ENCODE measurements at regions not wholly inside any gene's neighbourhood (a gene's known extent, or its start where the extent isn't known, plus 50 kb on each side); places are given as distances from the start of the nearest gene placed in this dataset.

GRCh38 chr4:99715286-99715685 lies 57.7 kb upstream of the C4orf54 start:
- Histone ChIP-seq H3K4ac (ENCODE audit: low read length) (no peak overlapping the region), H3K4me1 (ENCODE audit: control insufficient read depth in 2 of 2, insufficient read depth in 1 of 2, low read depth in 1 of 2, low read length in 2 of 2) (no peaks in the 10 kb centered on the region), H2BK120ac (ENCODE audit: low read depth, low read length) (no peak overlapping the region), H4K8ac (ENCODE audit: low read depth, low read length) (no peak overlapping the region), H3K4me2 (ENCODE audit: insufficient read depth, low read length, poor library complexity, severe bottlenecking) (no peak overlapping the region), H3K79me1 (ENCODE audit: low read depth, low read length) (no peaks in the 10 kb centered on the region), H2BK5ac (ENCODE audit: low read length) (no peak overlapping the region), H3K27ac (replicated peaks; ENCODE audit: low read length) (no peak overlapping the region), H3K14ac (ENCODE audit: low read length) (no peak overlapping the region), H3K9me3 (replicated peaks in 1 of 2; ENCODE audit: control insufficient read depth in 2 of 2, insufficient read depth in 1 of 2, low read depth in 1 of 2, low read length in 2 of 2) (no peaks in the 10 kb centered on the region), H2AK5ac (ENCODE audit: low read depth, low read length) (no peak overlapping the region), H4K91ac (ENCODE audit: low read depth, low read length, poor library complexity) (no peak overlapping the region), H3K36me3 (replicated peaks in 1 of 2; ENCODE audit: control insufficient read depth in 2 of 2, insufficient read depth in 2 of 2, low read length in 2 of 2) (no peaks in the 10 kb centered on the region), H3K18ac (ENCODE audit: low read length) (no peak overlapping the region), H2AFZ (ENCODE audit: low read length) (no peak overlapping the region), H3K9ac (ENCODE audit: low read depth, low read length, poor library complexity) (no peak overlapping the region), H3K23ac (ENCODE audit: low read depth, low read length, poor library complexity) (no peak overlapping the region), H3K27me3 (ENCODE audit: control insufficient read depth in 3 of 3, insufficient read depth in 3 of 3, low read depth in 1 of 3, low read length in 3 of 3) (peaks cover 0 to 7% (median 0%) of the 10 kb centered on the region in 3 experiments), H2BK12ac (ENCODE audit: low read length) (no peak overlapping the region), H3K4me3 (ENCODE audit: low read length in 2 of 2) (no peak overlapping the region), H2BK15ac (ENCODE audit: low read length) (no peak overlapping the region)
- DNase-seq (ENCODE audit: low spot score) = no peak

- H3K4me2 ChIP-seq (ENCODE audit: insufficient read depth, low read length, poor library complexity, severe bottlenecking) = no peak overlapping the region
- no peak overlapping the region for H2AFZ ChIP-seq (ENCODE audit: low read length)
- DNase-seq (ENCODE audit: low spot score) = no peak
- H3K4me3 ChIP-seq (ENCODE audit: low read length in 2 of 2) = no peak overlapping the region
- no peak overlapping the region for H2BK5ac ChIP-seq (ENCODE audit: low read length)
- no peak overlapping the region for H4K91ac ChIP-seq (ENCODE audit: low read depth, low read length, poor library complexity)
- no CpG with 5 or more reads among the region's 4 CpGs for WGBS, 2 donors (ENCODE audit: extremely low coverage in 2 of 2, insufficient read length in 2 of 2, insufficient replicate concordance in 1 of 2)
- no peak overlapping the region for H3K9ac ChIP-seq (ENCODE audit: low read depth, low read length, poor library complexity)
- no peak overlapping the region for H3K27ac ChIP-seq (replicated peaks; ENCODE audit: low read length)
- H3K18ac ChIP-seq (ENCODE audit: low read length) = no peak overlapping the region
- H3K4ac ChIP-seq (ENCODE audit: low read length) = no peak overlapping the region
- no peak overlapping the region for H3K14ac ChIP-seq (ENCODE audit: low read length)
- no peak overlapping the region for H4K8ac ChIP-seq (ENCODE audit: low read depth, low read length)
- H3K23ac ChIP-seq (ENCODE audit: low read depth, low read length, poor library complexity) = no peak overlapping the region
- peaks cover 0 to 7% (median 0%) of the 10 kb centered on the region in 3 experiments for H3K27me3 ChIP-seq (ENCODE audit: control insufficient read depth in 3 of 3, insufficient read depth in 3 of 3, low read depth in 1 of 3, low read length in 3 of 3)
- H2BK120ac ChIP-seq (ENCODE audit: low read depth, low read length) = no peak overlapping the region
- no peak overlapping the region for H2AK5ac ChIP-seq (ENCODE audit: low read depth, low read length)
- H3K36me3 ChIP-seq (replicated peaks in 1 of 2; ENCODE audit: control insufficient read depth in 2 of 2, insufficient read depth in 2 of 2, low read length in 2 of 2) = no peaks in the 10 kb centered on the region
- no peak overlapping the region for H2BK15ac ChIP-seq (ENCODE audit: low read length)
- H3K4me1 ChIP-seq (ENCODE audit: control insufficient read depth in 2 of 2, insufficient read depth in 1 of 2, low read depth in 1 of 2, low read length in 2 of 2) = no peaks in the 10 kb centered on the region
- no peaks in the 10 kb centered on the region for H3K79me1 ChIP-seq (ENCODE audit: low read depth, low read length)
- no peaks in the 10 kb centered on the region for H3K9me3 ChIP-seq (replicated peaks in 1 of 2; ENCODE audit: control insufficient read depth in 2 of 2, insufficient read depth in 1 of 2, low read depth in 1 of 2, low read length in 2 of 2)
- no peak overlapping the region for H2BK12ac ChIP-seq (ENCODE audit: low read length)
These were observed 56.6 kb upstream of the C4orf54 start for GRCh38 chr4:99714179-99714578.

GRCh38 chr4:99712530-99712929 lies 54.9 kb upstream of the C4orf54 start:
- Histone ChIP-seq H3K14ac (ENCODE audit: low read length) (no peak overlapping the region), H2BK15ac (ENCODE audit: low read length) (no peak overlapping the region), H3K4me3 (ENCODE audit: low read length in 2 of 2) (no peak overlapping the region), H3K18ac (ENCODE audit: low read length) (no peak overlapping the region), H3K4me1 (ENCODE audit: control insufficient read depth in 2 of 2, insufficient read depth in 1 of 2, low read depth in 1 of 2, low read length in 2 of 2) (no peaks in the 10 kb centered on the region), H3K27ac (replicated peaks; ENCODE audit: low read length) (no peak overlapping the region), H4K91ac (ENCODE audit: low read depth, low read length, poor library complexity) (no peak overlapping the region), H4K8ac (ENCODE audit: low read depth, low read length) (no peak overlapping the region), H3K4me2 (ENCODE audit: insufficient read depth, low read length, poor library complexity, severe bottlenecking) (no peak overlapping the region), H2BK120ac (ENCODE audit: low read depth, low read length) (no peak overlapping the region), H3K79me1 (ENCODE audit: low read depth, low read length) (no peaks in the 10 kb centered on the region), H3K27me3 (ENCODE audit: control insufficient read depth in 3 of 3, insufficient read depth in 3 of 3, low read depth in 1 of 3, low read length in 3 of 3) (peaks cover 0 to 7% (median 0%) of the 10 kb centered on the region in 3 experiments), H2AFZ (ENCODE audit: low read length) (no peak overlapping the region), H3K9me3 (replicated peaks in 1 of 2; ENCODE audit: control insufficient read depth in 2 of 2, insufficient read depth in 1 of 2, low read depth in 1 of 2, low read length in 2 of 2) (no peaks in the 10 kb centered on the region), H2BK12ac (ENCODE audit: low read length) (no peak overlapping the region), H3K9ac (ENCODE audit: low read depth, low read length, poor library complexity) (no peak overlapping the region), H3K23ac (ENCODE audit: low read depth, low read length, poor library complexity) (no peak overlapping the region), H2AK5ac (ENCODE audit: low read depth, low read length) (no peak overlapping the region), H3K4ac (ENCODE audit: low read length) (no peak overlapping the region), H2BK5ac (ENCODE audit: low read length) (no peak overlapping the region), H3K36me3 (replicated peaks in 1 of 2; ENCODE audit: control insufficient read depth in 2 of 2, insufficient read depth in 2 of 2, low read length in 2 of 2) (no peaks in the 10 kb centered on the region)
- no CpG with 5 or more reads among the region's 3 CpGs for WGBS, 2 donors (ENCODE audit: extremely low coverage in 2 of 2, insufficient read length in 2 of 2, insufficient replicate concordance in 1 of 2)
- DNase-seq (ENCODE audit: low spot score) = no peak

- no peak overlapping the region for H2BK5ac ChIP-seq (ENCODE audit: low read length)
- no peaks in the 10 kb centered on the region for H3K36me3 ChIP-seq (replicated peaks in 1 of 2; ENCODE audit: control insufficient read depth in 2 of 2, insufficient read depth in 2 of 2, low read length in 2 of 2)
- no peak for DNase-seq (ENCODE audit: low spot score)
- no peaks in the 10 kb centered on the region for H3K4me1 ChIP-seq (ENCODE audit: control insufficient read depth in 2 of 2, insufficient read depth in 1 of 2, low read depth in 1 of 2, low read length in 2 of 2)
- no peak overlapping the region for H3K27ac ChIP-seq (replicated peaks; ENCODE audit: low read length)
- peaks cover 0 to 7% (median 0%) of the 10 kb centered on the region in 3 experiments for H3K27me3 ChIP-seq (ENCODE audit: control insufficient read depth in 3 of 3, insufficient read depth in 3 of 3, low read depth in 1 of 3, low read length in 3 of 3)
- no peak overlapping the region for H4K91ac ChIP-seq (ENCODE audit: low read depth, low read length, poor library complexity)
- no CpG with 5 or more reads among the region's 1 CpG for WGBS, 2 donors (ENCODE audit: extremely low coverage in 2 of 2, insufficient read length in 2 of 2, insufficient replicate concordance in 1 of 2)
- no peak overlapping the region for H3K18ac ChIP-seq (ENCODE audit: low read length)
- no peak overlapping the region for H2BK120ac ChIP-seq (ENCODE audit: low read depth, low read length)
- H3K9ac ChIP-seq (ENCODE audit: low read depth, low read length, poor library complexity) = no peak overlapping the region
- H3K4me3 ChIP-seq (ENCODE audit: low read length in 2 of 2) = no peak overlapping the region
- H2AFZ ChIP-seq (ENCODE audit: low read length) = no peak overlapping the region
- no peak overlapping the region for H2BK15ac ChIP-seq (ENCODE audit: low read length)
- H4K8ac ChIP-seq (ENCODE audit: low read depth, low read length) = no peak overlapping the region
- no peaks in the 10 kb centered on the region for H3K9me3 ChIP-seq (replicated peaks in 1 of 2; ENCODE audit: control insufficient read depth in 2 of 2, insufficient read depth in 1 of 2, low read depth in 1 of 2, low read length in 2 of 2)
- no peak overlapping the region for H2AK5ac ChIP-seq (ENCODE audit: low read depth, low read length)
- H2BK12ac ChIP-seq (ENCODE audit: low read length) = no peak overlapping the region
- no peak overlapping the region for H3K4me2 ChIP-seq (ENCODE audit: insufficient read depth, low read length, poor library complexity, severe bottlenecking)
- H3K4ac ChIP-seq (ENCODE audit: low read length) = no peak overlapping the region
- H3K14ac ChIP-seq (ENCODE audit: low read length) = no peak overlapping the region
- H3K79me1 ChIP-seq (ENCODE audit: low read depth, low read length) = no peaks in the 10 kb centered on the region
- H3K23ac ChIP-seq (ENCODE audit: low read depth, low read length, poor library complexity) = no peak overlapping the region
These were observed 54.5 kb upstream of the C4orf54 start for GRCh38 chr4:99712099-99712498.
